GM18909 (cell line): ENCODE measurements at regions not wholly inside any gene's neighbourhood (a gene's known extent, or its start where the extent isn't known, plus 50 kb on each side); places are given as distances from the start of the nearest gene placed in this dataset.

Experiments used
- ATAC-seq: cut with Tn5 transposase; IDR thresholded peaks from one replicate; pipeline ENCODE4 v1.9.1; 2021; ENCODE audit warnings: mild to moderate bottlenecking; ENCODE audit not compliant: unreplicated experiment, poor library complexity

DNA sequence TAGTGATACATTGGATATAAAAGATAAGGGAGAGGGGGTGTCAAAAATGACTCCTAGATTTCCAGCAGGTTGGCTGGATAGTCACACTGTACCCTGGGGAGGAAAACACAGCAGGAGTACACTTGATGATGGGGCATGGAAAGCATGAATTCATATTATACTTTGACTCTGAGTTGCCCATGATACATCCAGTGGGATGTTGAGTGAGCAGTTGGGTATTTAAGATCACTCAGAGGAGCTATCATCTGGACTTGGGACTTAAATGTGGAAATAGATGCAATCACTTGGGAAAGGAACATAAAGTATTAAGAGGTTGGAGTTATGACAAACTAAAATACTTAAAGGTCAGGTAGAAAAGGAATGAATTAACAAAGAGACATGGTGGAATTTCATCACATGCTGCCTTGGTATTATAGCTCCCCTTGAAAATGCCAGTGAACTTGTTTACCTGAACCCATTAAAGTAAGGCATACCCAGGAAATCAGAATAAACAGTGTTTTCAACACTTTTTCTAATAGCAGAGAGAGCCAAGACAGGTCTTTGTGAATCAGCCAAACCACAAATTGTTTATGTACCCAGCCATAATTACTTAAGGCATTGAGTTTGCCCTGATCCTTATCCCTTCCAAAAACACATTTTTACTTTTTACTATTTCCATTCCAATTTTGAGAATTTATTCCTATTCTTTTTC is 49.9 kb upstream of the ABI3BP start:
- ATAC-seq = no peak
